A549 (cell line): ENCODE measurements at regions not wholly inside any gene's neighbourhood (a gene's known extent, or its start where the extent isn't known, plus 50 kb on each side); places are given as distances from the start of the nearest gene placed in this dataset.

ENCODE experiments used
- ATAC-seq, 2 experiments: fragments of 200-7000 bp in 1 of 2; fragments of >200 bp in 1 of 2; cut with Nextera tagmentation in 1 of 2; cut with Tn5 transposase in 1 of 2; 3 replicates each; pipeline versions ENCODE4 v1.8.0 to v1.9.1; 2018 to 2020; ENCODE audit warnings: mild to moderate bottlenecking in 1 of 2, moderate library complexity in 1 of 2
- CTCF ChIA-PET: fragments of 300-600 bp; sonication (Branson Sonifier 250); formaldehyde crosslinking; extraction: SDS; loops from one replicate; lab custom pipeline; 2021; ENCODE audit warnings: antibody characterized with exemption, inconsistent platforms; lab: Yijun Ruan, JAX
- POLR2A ChIA-PET: fragments of 350-600 bp; formaldehyde crosslinking; extraction: SDS; loops from one replicate; lab custom pipeline; 2021; ENCODE audit warnings: antibody characterized with exemption, inconsistent platforms; lab: Yijun Ruan, JAX
- DNase-seq, 2 experiments: peaks; one replicate each; pipeline versions ENCODE4 v3.0.0 to v3.0.0-alpha.2; 2011 to 2016; ENCODE audit warnings: low read depth in 1 of 2, low spot score in 1 of 2
- FAIRE-seq: peaks from 2 replicates; lab custom pipeline; 2011; peaks lifted over from hg19 to GRCh38; lab: Jason Lieb, UNC
- H3K27ac ChIP-seq, 2 experiments: fragments of >200 bp; sonication (Bioruptor Twin); formaldehyde crosslinking; 3 replicates each; pipeline ENCODE4 v1.5.1; 2016 to 2017
- H3K4me1 ChIP-seq: fragments of >200 bp; sonication (Bioruptor Twin); formaldehyde crosslinking; 3 replicates; pipeline ENCODE4 v1.6.1; 2016
- H3K4me2 ChIP-seq: fragments of >200 bp; sonication (Bioruptor Twin); formaldehyde crosslinking; 3 replicates; pipeline ENCODE4 v1.6.1; 2016
- H3K4me3 ChIP-seq: fragments of >200 bp; sonication (Bioruptor Twin); formaldehyde crosslinking; 3 replicates; pipeline ENCODE4 v1.5.1; 2016
- H3K9me3 ChIP-seq: fragments of >200 bp; sonication (Bioruptor Twin); formaldehyde crosslinking; 3 replicates; pipeline ENCODE4 v1.6.1; 2016
- BHLHE40 ChIP-seq: IDR thresholded peaks from 2 replicates; pipeline ENCODE4 v1.6.1; 2012; ENCODE audit warnings: low read depth, low read length, inconsistent platforms
- CEBPB ChIP-seq, 2 experiments: fragments of >200 bp in 1 of 2; sonication (Bioruptor Twin) in 1 of 2; formaldehyde crosslinking in 1 of 2; IDR thresholded peaks; 2 replicates each; pipeline ENCODE4 v1.6.1; 2012 to 2016
- CHD2 ChIP-seq: fragments of 150-350 bp; IDR thresholded peaks from 2 replicates; pipeline ENCODE4 v1.6.1; 2014; ENCODE audit warnings: low read length; ENCODE audit not compliant: partially characterized antibody
- EP300 ChIP-seq, 2 experiments: fragments of >200 bp; sonication (Bioruptor Twin); formaldehyde crosslinking; IDR thresholded peaks; 2 replicates in 1 of 2; 3 replicates in 1 of 2; pipeline ENCODE4 v1.6.1; 2016 to 2017
- FOSB ChIP-seq: fragments of 250-450 bp; sonication (Bioruptor Pico); IDR thresholded peaks from 2 replicates; pipeline ENCODE4 v1.5.0; 2020; ENCODE audit warnings: mild to moderate bottlenecking, moderate library complexity
- FOXS1 ChIP-seq: fragments of 250-450 bp; sonication (Bioruptor Pico); IDR thresholded peaks from 2 replicates; pipeline ENCODE4 v1.5.0; 2020; ENCODE audit warnings: mild to moderate bottlenecking, moderate library complexity
- HDAC2 ChIP-seq: fragments of 200-600 bp; sonication (generic); IDR thresholded peaks from 2 replicates; pipeline ENCODE4 v1.6.1; 2016
- HES2 ChIP-seq: fragments of >200 bp; sonication (Bioruptor Twin); formaldehyde crosslinking; IDR thresholded peaks from 2 replicates; pipeline ENCODE4 v1.6.1; 2016
- HEYL ChIP-seq: fragments of 250-450 bp; sonication (Bioruptor Pico); IDR thresholded peaks from 2 replicates; pipeline ENCODE4 v1.8.0; 2021; ENCODE audit warnings: mild to moderate bottlenecking, moderate library complexity
- HOXB5 ChIP-seq: fragments of 250-450 bp; sonication (Bioruptor Pico); IDR thresholded peaks from 2 replicates; pipeline ENCODE4 v1.5.0; 2020; ENCODE audit warnings: mild to moderate bottlenecking, moderate library complexity
- MAX ChIP-seq: IDR thresholded peaks from 2 replicates; pipeline ENCODE4 v1.6.1; 2012
- MYC ChIP-seq: IDR thresholded peaks from 2 replicates; pipeline ENCODE4 v1.6.1; 2012; ENCODE audit warnings: mild to moderate bottlenecking, inconsistent platforms, low read length, improper control_type of control experiment, borderline replicate concordance
- NFE2L2 ChIP-seq: fragments of 150-350 bp; conservative IDR thresholded peaks from 2 replicates; pipeline ENCODE4 v1.6.1; 2014; ENCODE audit warnings: low read length
- NR3C1 ChIP-seq: fragments of >200 bp; sonication (Bioruptor Twin); formaldehyde crosslinking; IDR thresholded peaks from 3 replicates; pipeline ENCODE4 v1.6.1; 2017
- RAD21 ChIP-seq, 2 experiments: fragments of >200 bp in 1 of 2; sonication (Bioruptor Twin) in 1 of 2; formaldehyde crosslinking in 1 of 2; IDR thresholded peaks in 1 of 2; conservative IDR thresholded peaks in 1 of 2; 2 replicates in 1 of 2; 3 replicates in 1 of 2; pipeline ENCODE4 v1.6.1; 2012 to 2018; ENCODE audit warnings: inconsistent platforms in 1 of 2
- RCOR1 ChIP-seq: fragments of 150-350 bp; IDR thresholded peaks from 2 replicates; pipeline ENCODE4 v1.6.1; 2014; ENCODE audit warnings: antibody characterized with exemption, low read length, low read depth
- RFX5 ChIP-seq: fragments of 450-650 bp; IDR thresholded peaks from 2 replicates; pipeline ENCODE4 v1.7.1; 2014; ENCODE audit warnings: antibody characterized with exemption, mild to moderate bottlenecking, moderate library complexity
- WGBS: methylation state at CpG from one replicate; pipeline ENCODE4 v1.1.6; 2017; ENCODE audit errors: missing lambda C conversion rate; 5-methylcytosine and 5-hydroxymethylcytosine counted together
- TF ChIP-seq, protein P1 (sequence below): fragments of >200 bp; sonication (Bioruptor Twin); formaldehyde crosslinking; IDR thresholded peaks from 3 replicates; pipeline ENCODE4 v1.5.1; 2016
- TF ChIP-seq, protein P2 (sequence below): fragments of 250-450 bp; sonication (Bioruptor Pico); IDR thresholded peaks from 2 replicates; pipeline ENCODE4 v1.5.0; 2020; ENCODE audit warnings: low read depth, mild to moderate bottlenecking, moderate library complexity
- TF ChIP-seq, protein P3 (sequence below): fragments of 150-350 bp; IDR thresholded peaks from 2 replicates; pipeline ENCODE4 v1.6.1; 2014; ENCODE audit warnings: low read depth, mild to moderate bottlenecking, low read length

DNA sequence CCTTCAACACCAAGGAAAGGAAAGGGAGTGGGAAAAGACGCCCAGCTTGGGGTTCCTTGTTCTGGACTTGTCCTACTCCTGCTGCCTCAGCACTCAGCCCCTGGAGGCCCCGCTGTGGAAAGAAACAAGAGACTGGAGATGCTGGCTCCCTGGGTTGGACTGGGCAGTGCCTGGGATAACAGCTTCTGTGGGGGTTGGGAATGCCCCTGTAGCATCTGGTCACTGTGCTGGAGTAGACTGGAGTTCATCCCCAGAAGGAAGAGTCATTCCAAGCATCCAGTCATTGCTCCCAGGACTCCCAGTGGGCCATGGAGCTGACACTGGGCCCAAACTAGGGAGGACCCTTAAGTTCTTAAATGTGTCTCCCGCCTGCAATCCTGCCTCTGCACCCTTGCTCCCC is 129.3 kb upstream of the HAAO start:
- peaks cover 21% of the 10 kb centered on the region for H3K4me1 ChIP-seq
- DNase-seq: no peak
- H3K4me3 ChIP-seq: no peak overlapping the region
- POLR2A ChIA-PET: no interaction called here
- 79% methylated on average over 3 of the region's 3 CpGs for WGBS
- no peaks in the 10 kb centered on the region for H3K9me3 ChIP-seq
- CTCF ChIA-PET: interaction anchor here (1.4 to 4.6 kb wide), 3 partner anchors 15 to 563 kb away, joined by 4 to 21 read pairs (median 5); no protein-coding TSS in a partner anchor
- TF ChIP-seq FOXS1 (no peak), NFE2L2 (no peak), MAX (no peak), CHD2 (no peak), BHLHE40 (no peak), RCOR1 (no peak), NR3C1 (no peak), EP300 (IDR thresholded peaks at IDR 0.05) (no peak), MYC (no peak), CEBPB (IDR thresholded peaks at IDR 0.05) (no peak), HES2 (no peak)
- TF ChIP-seq, protein P1, sequence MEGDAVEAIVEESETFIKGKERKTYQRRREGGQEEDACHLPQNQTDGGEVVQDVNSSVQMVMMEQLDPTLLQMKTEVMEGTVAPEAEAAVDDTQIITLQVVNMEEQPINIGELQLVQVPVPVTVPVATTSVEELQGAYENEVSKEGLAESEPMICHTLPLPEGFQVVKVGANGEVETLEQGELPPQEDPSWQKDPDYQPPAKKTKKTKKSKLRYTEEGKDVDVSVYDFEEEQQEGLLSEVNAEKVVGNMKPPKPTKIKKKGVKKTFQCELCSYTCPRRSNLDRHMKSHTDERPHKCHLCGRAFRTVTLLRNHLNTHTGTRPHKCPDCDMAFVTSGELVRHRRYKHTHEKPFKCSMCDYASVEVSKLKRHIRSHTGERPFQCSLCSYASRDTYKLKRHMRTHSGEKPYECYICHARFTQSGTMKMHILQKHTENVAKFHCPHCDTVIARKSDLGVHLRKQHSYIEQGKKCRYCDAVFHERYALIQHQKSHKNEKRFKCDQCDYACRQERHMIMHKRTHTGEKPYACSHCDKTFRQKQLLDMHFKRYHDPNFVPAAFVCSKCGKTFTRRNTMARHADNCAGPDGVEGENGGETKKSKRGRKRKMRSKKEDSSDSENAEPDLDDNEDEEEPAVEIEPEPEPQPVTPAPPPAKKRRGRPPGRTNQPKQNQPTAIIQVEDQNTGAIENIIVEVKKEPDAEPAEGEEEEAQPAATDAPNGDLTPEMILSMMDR: no peak
- TF ChIP-seq, protein P2, sequence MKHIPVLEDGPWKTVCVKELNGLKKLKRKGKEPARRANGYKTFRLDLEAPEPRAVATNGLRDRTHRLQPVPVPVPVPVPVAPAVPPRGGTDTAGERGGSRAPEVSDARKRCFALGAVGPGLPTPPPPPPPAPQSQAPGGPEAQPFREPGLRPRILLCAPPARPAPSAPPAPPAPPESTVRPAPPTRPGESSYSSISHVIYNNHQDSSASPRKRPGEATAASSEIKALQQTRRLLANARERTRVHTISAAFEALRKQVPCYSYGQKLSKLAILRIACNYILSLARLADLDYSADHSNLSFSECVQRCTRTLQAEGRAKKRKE (CRISPR knock-in tag): no peak
- TF ChIP-seq, all 56 proteins: peak for 0
- ATAC-seq (no peak), FAIRE-seq (no peak)
- H3K27ac ChIP-seq: no peak overlapping the region
- H3K4me2 ChIP-seq: no peak overlapping the region

DNA sequence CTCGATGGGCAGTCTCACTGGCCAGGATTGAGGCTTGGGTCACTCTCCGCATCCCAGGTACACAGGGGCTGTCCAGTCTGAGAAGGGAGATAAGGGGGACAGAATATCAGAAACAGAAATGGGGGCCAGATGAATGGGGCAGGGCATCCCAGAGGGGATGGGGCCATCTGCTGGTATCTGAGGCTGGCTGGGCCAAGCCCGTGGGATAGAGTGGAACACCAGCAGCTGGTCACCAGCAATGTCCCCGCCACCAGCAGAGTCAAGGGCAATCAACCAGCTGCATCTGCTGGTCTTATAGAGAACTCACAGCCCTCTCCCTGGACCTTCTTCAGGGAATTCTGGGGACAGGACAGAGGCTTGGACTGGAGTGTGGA is 128.8 kb upstream of the HAAO start:
- Histone ChIP-seq H3K9me3 (no peaks in the 10 kb centered on the region), H3K4me2 (no peak overlapping the region), H3K27ac (no peak overlapping the region), H3K4me1 (peaks cover 21% of the 10 kb centered on the region), H3K4me3 (no peak overlapping the region)
- no peak for ATAC-seq
- TF ChIP-seq, protein P3, sequence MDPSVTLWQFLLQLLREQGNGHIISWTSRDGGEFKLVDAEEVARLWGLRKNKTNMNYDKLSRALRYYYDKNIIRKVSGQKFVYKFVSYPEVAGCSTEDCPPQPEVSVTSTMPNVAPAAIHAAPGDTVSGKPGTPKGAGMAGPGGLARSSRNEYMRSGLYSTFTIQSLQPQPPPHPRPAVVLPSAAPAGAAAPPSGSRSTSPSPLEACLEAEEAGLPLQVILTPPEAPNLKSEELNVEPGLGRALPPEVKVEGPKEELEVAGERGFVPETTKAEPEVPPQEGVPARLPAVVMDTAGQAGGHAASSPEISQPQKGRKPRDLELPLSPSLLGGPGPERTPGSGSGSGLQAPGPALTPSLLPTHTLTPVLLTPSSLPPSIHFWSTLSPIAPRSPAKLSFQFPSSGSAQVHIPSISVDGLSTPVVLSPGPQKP: no peak
- TF ChIP-seq FOXS1 (no peak), FOSB (CRISPR knock-in tag) (no peak), RAD21 (conservative IDR thresholded peaks at IDR 0.05 in 1 of 2, IDR thresholded peaks at IDR 0.05 in 1 of 2) (peak in 1 of 2 experiments; percentile 25; a peak in 2 of 5 replicates), HDAC2 (no peak), RFX5 (no peak), CHD2 (no peak), HOXB5 (CRISPR knock-in tag) (no peak), HEYL (CRISPR knock-in tag) (no peak)
- no peak for FAIRE-seq
- ChIA-PET POLR2A (no interaction called here), CTCF (interaction anchor here (0.8 to 4.6 kb wide), 4 partner anchors 8 to 563 kb away, joined by 3 to 21 read pairs (median 4); no protein-coding TSS in a partner anchor)
- no peak for DNase-seq
- 48% methylated on average over 4 of the region's 4 CpGs for WGBS
